GM12878 (cell line): ENCODE measurements at regions not wholly inside any gene's neighbourhood (a gene's known extent, or its start where the extent isn't known, plus 50 kb on each side); places are given as distances from the start of the nearest gene placed in this dataset.

Experiments
- ATAC-seq: fragments of 200-7000 bp; cut with Tn5 transposase; 3 replicates; pipeline ENCODE4 v1.9.1; 2020; ENCODE audit warnings: mild to moderate bottlenecking, moderate library complexity
- BruUV-seq: library from RNA; stranded (reverse); fragments of 400-500 nt; replicated peaks from 2 replicates; lab custom pipeline; 2021; lab: Mats Ljungman, UMichigan
- CTCF ChIA-PET: fragments of 300-600 bp; sonication (Branson Sonifier 250); formaldehyde crosslinking; extraction: SDS; loops from one replicate; lab custom pipeline; 2021; ENCODE audit warnings: inconsistent platforms; lab: Yijun Ruan, JAX
- POLR2A ChIA-PET: fragments of 350-600 bp; formaldehyde crosslinking; extraction: SDS; loops from one replicate; lab custom pipeline; 2021; ENCODE audit warnings: inconsistent platforms; lab: Charles Lee
- RAD21 ChIA-PET: fragments of 300-600 bp; sonication (Branson Sonifier 250); formaldehyde crosslinking; loops from one replicate; lab custom pipeline; 2023; ENCODE audit warnings: antibody characterized with exemption; ENCODE audit not compliant: unreplicated experiment; lab: Charles Lee
- SMC1A ChIA-PET: fragments of 300-600 bp; sonication (Branson Sonifier 250); formaldehyde crosslinking; loops from one replicate; lab custom pipeline; 2023; ENCODE audit not compliant: unreplicated experiment, uncharacterized antibody; lab: Charles Lee
- DNase-seq: peaks from one replicate; pipeline ENCODE4 v3.0.0-alpha.2; 2011; ENCODE audit warnings: low read depth, low spot score
- FAIRE-seq: peaks from 3 replicates; lab custom pipeline; 2011; peaks lifted over from hg19 to GRCh38; lab: Jason Lieb, UNC
- H2AFZ ChIP-seq: 2 replicates; pipeline ENCODE4 v1.6.0; 2011; ENCODE audit warnings: low read depth, low read length, control low read depth; ENCODE audit not compliant: control insufficient read depth
- H3K27ac ChIP-seq: 2 replicates; pipeline ENCODE4 v1.5.1; 2011; ENCODE audit warnings: control low read depth; ENCODE audit not compliant: control insufficient read depth, insufficient read depth
- H3K27me3 ChIP-seq, 2 experiments: replicated peaks in 1 of 2; 2 replicates each; pipeline versions ENCODE4 v1.6.0 to v1.6.1; 2011; ENCODE audit warnings: low read length in 1 of 2; ENCODE audit not compliant: control insufficient read depth in 2 of 2, insufficient read depth in 2 of 2
- H3K36me3 ChIP-seq, 2 experiments: 2 replicates each; pipeline ENCODE4 v1.5.1; 2011; ENCODE audit warnings: low read length in 1 of 2; ENCODE audit not compliant: control insufficient read depth in 2 of 2, insufficient read depth in 2 of 2
- H3K4me1 ChIP-seq: 2 replicates; pipeline ENCODE4 v1.6.1; 2011; ENCODE audit warnings: mild to moderate bottlenecking, low read length, moderate library complexity, mixed read lengths; ENCODE audit not compliant: control insufficient read depth, insufficient read depth
- H3K4me2 ChIP-seq: 2 replicates; pipeline ENCODE4 v1.6.0; 2011; ENCODE audit warnings: control low read depth; ENCODE audit not compliant: control insufficient read depth, insufficient read depth
- H3K4me3 ChIP-seq: fragments of 200-600 bp; sonication (generic); 2 replicates; pipeline ENCODE4 v1.5.1; 2016
- H3K79me2 ChIP-seq: 2 replicates; pipeline ENCODE4 v1.6.0; 2011; ENCODE audit warnings: low read length; ENCODE audit not compliant: control insufficient read depth, insufficient read depth
- H3K9ac ChIP-seq: 2 replicates; pipeline ENCODE4 v1.8.0; 2011; ENCODE audit warnings: low read length, control low read depth, mixed read lengths; ENCODE audit not compliant: control insufficient read depth, insufficient read depth
- H3K9me3 ChIP-seq: replicated peaks from 3 replicates; pipeline ENCODE4 v1.5.1; 2011; ENCODE audit warnings: mild to moderate bottlenecking, low read length; ENCODE audit not compliant: control insufficient read depth, insufficient read depth
- H4K20me1 ChIP-seq: 2 replicates; pipeline ENCODE4 v1.6.0; 2011; ENCODE audit not compliant: control insufficient read depth, insufficient read depth
- EP300 ChIP-seq, 2 experiments: fragments of 150-350 bp in 1 of 2; IDR thresholded peaks; 2 replicates each; pipeline ENCODE4 v1.6.1; 2011 to 2012; ENCODE audit warnings: low read depth in 2 of 2, low read length in 2 of 2, borderline replicate concordance in 1 of 2, improper control_type of control experiment in 1 of 2, inconsistent platforms in 1 of 2; ENCODE audit not compliant: control insufficient read depth in 1 of 2
- NR2C1 ChIP-seq: fragments of 450-650 bp; IDR thresholded peaks from 2 replicates; pipeline ENCODE4 v1.6.1; 2017; ENCODE audit warnings: antibody characterized with exemption, mild to moderate bottlenecking, moderate library complexity
- RCOR1 ChIP-seq: conservative IDR thresholded peaks from 2 replicates; pipeline ENCODE4 v1.6.1; 2012; ENCODE audit warnings: low read depth, low read length, improper control_type of control experiment
- SMC3 ChIP-seq: IDR thresholded peaks from 2 replicates; pipeline ENCODE4 v1.6.1; 2011; ENCODE audit warnings: low read length, improper control_type of control experiment, borderline replicate concordance
- SP1 ChIP-seq: IDR thresholded peaks from one replicate; pipeline ENCODE4 v1.6.1; 2011; ENCODE audit warnings: low read depth, low read length
- SUZ12 ChIP-seq: fragments of 200-600 bp; sonication (generic); IDR thresholded peaks from one replicate; pipeline ENCODE4 v1.6.1; 2018; ENCODE audit warnings: antibody characterized with exemption, mild to moderate bottlenecking; ENCODE audit not compliant: unreplicated experiment
- ZNF24 ChIP-seq: fragments of 450-650 bp; IDR thresholded peaks from 2 replicates; pipeline ENCODE4 v1.6.1; 2017; ENCODE audit warnings: antibody characterized with exemption, mild to moderate bottlenecking
- ZNF592 ChIP-seq: fragments of 450-650 bp; IDR thresholded peaks from 2 replicates; pipeline ENCODE4 v1.6.1; 2017; ENCODE audit warnings: mild to moderate bottlenecking, moderate library complexity
- WGBS: methylation state at CpG from one replicate; pipeline ENCODE4 v1.1.6; 2016; ENCODE audit warnings: low lambda C conversion rate; ENCODE audit not compliant: insufficient replicate concordance, insufficient coverage; ENCODE audit errors: missing lambda C conversion rate; 5-methylcytosine and 5-hydroxymethylcytosine counted together
- in situ Hi-C: fragments of 300-500 bp; cut with MboI; formaldehyde crosslinking; loops from 9 replicates; pipeline ENCODE4 v1.14.3; 2018; ENCODE audit warnings: mixed read lengths
- intact Hi-C: fragments of 100-400 bp; cut with micrococcal nuclease; formaldehyde crosslinking; loops from one replicate; pipeline ENCODE4 v1.14.2; 2022; ENCODE audit not compliant: unreplicated experiment

DNA sequence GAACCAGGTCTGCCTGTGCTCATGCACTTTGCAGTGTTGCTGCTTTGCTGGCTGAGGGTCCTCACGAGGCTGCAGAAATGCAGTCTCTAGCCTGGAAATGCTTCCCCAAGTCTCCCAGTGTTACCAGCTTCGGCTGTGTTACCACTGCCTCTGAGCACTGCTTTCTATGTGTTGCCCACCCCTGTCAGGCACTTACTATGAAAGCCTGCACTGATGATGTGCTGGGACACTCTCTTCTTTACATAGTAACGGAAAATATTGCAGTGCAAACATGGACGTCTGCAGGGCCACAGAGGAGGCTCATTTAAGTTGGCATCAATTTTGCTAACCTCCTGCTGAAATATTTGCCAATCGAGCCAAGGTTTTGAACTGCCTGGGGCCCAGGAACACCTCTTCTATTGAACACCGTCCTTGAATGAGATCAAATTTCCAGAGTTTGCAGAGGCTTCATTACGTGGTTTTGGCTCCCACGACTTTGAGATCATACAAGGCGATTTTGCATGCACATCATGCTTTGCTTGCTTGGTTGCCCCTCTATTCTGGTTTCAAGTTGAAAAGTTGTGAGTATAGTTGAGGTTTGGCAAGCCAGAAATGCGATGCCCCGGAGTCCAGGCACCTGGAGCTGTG is 404.7 kb upstream of the PODXL start:
- ATAC-seq (no peak), FAIRE-seq (no peak), DNase-seq (no peak)
- Histone ChIP-seq H3K27me3 (no peaks in the 10 kb centered on the region), H4K20me1 (no peaks in the 10 kb centered on the region), H3K4me1 (no peaks in the 10 kb centered on the region), H3K79me2 (no peaks in the 10 kb centered on the region), H3K9me3 (no peaks in the 10 kb centered on the region), H3K27ac (no peak overlapping the region), H2AFZ (no peak overlapping the region), H3K9ac (no peak overlapping the region), H3K4me3 (no peak overlapping the region), H3K4me2 (no peak overlapping the region), H3K36me3 (no peaks in the 10 kb centered on the region)
- CTCF ChIA-PET: no interaction called here
- RAD21 ChIA-PET: no interaction called here
- POLR2A ChIA-PET: no interaction called here
- intact Hi-C loops: no loop called here
- TF ChIP-seq SUZ12: no peak
- no peak for TF ChIP-seq RCOR1
- no peak for TF ChIP-seq NR2C1
- TF ChIP-seq SMC3: no peak
- TF ChIP-seq EP300 (IDR thresholded peaks at IDR 0.05; ENCODE audit: borderline replicate concordance in 1 of 2, control insufficient read depth in 1 of 2, low read depth in 2 of 2, low read length in 2 of 2): no peak
- no peak for TF ChIP-seq ZNF592
- no peak for TF ChIP-seq SP1
- TF ChIP-seq ZNF24: no peak
- no TSS peak for BruUV-seq
- in situ Hi-C loops: no loop called here
- 5% methylated on average over 11 of the region's 11 CpGs for WGBS
- SMC1A ChIA-PET: no interaction called here
